HL-60 (cell line): ENCODE measurements at regions not wholly inside any gene's neighbourhood (a gene's known extent, or its start where the extent isn't known, plus 50 kb on each side); places are given as distances from the start of the nearest gene placed in this dataset.

ENCODE experiments used
- CTCF ChIP-seq: IDR thresholded peaks from one replicate; pipeline ENCODE4 v1.5.1; 2011; ENCODE audit warnings: low read length, control low read depth, inconsistent platforms; ENCODE audit not compliant: insufficient read depth
- POLR2AphosphoS5 ChIP-seq: IDR thresholded peaks from 2 replicates; pipeline ENCODE4 v1.6.1; 2012; ENCODE audit warnings: low read depth
- REST ChIP-seq: IDR thresholded peaks from 2 replicates; pipeline ENCODE4 v1.6.1; 2012; ENCODE audit warnings: low read depth; ENCODE audit not compliant: insufficient replicate concordance
- SPI1 ChIP-seq: IDR thresholded peaks from 2 replicates; pipeline ENCODE4 v1.6.1; 2012; ENCODE audit warnings: low read depth, mild to moderate bottlenecking, borderline replicate concordance

GRCh38 chr13:107005577-107005976 lies 437.6 kb upstream of the ARGLU1 start:
- TF ChIP-seq CTCF: no peak
- TF ChIP-seq REST: no peak
- no peak for TF ChIP-seq POLR2AphosphoS5
- no peak for TF ChIP-seq SPI1
